Fibroblast of the aortic adventitia (primary cell): ENCODE measurements at regions not wholly inside any gene's neighbourhood (a gene's known extent, or its start where the extent isn't known, plus 50 kb on each side); places are given as distances from the start of the nearest gene placed in this dataset.
A peak's percentile ranks its signal among the peaks of the same experiment; 100 is the strongest.
"Not testable (repeated sequence)": the region's sequence is repeated elsewhere in the genome, so short reads cannot be mapped to it uniquely, and the experiment has no call there.

ENCODE experiments used
- DNase-seq: peaks from one replicate; pipeline ENCODE4 v3.0.0-alpha.2; 2010; ENCODE audit warnings: low read depth
- H3K4me3 ChIP-seq: 2 replicates; pipeline ENCODE4 v1.5.1; 2011; ENCODE audit warnings: low read depth, mild to moderate bottlenecking, control low read depth, low read length, moderate library complexity
- CTCF ChIP-seq: IDR thresholded peaks from 2 replicates; pipeline ENCODE4 v1.5.1; 2011; ENCODE audit warnings: mild to moderate bottlenecking, low read length, control low read depth, inconsistent platforms; ENCODE audit not compliant: insufficient read depth

GRCh38 chr11:12599408-12600143 is 74.6 kb upstream of the TEAD1 start:
- no peak for DNase-seq
- H3K4me3 ChIP-seq, result no peak overlapping the region
- peak; percentile 51 for TF ChIP-seq CTCF

GRCh38 chr11:12600829-12601228 is 73.4 kb upstream of the TEAD1 start:
- H3K4me3 ChIP-seq, result no peak overlapping the region
- no peak for DNase-seq
- TF ChIP-seq CTCF, result no peak

GRCh38 chr11:12602421-12602820 is 71.8 kb upstream of the TEAD1 start:
- DNase-seq, result peak; percentile 80
- H3K4me3 ChIP-seq, result no peak overlapping the region
- TF ChIP-seq CTCF, result no peak

- DNase-seq, result no peak
- no peak for TF ChIP-seq CTCF
- no peak overlapping the region for H3K4me3 ChIP-seq
These were observed 70.8 kb upstream of the TEAD1 start for GRCh38 chr11:12603143-12604088.

GRCh38 chr11:12604557-12605153 is 69.6 kb upstream of the TEAD1 start:
- no peak for TF ChIP-seq CTCF
- DNase-seq, result peak; percentile 62
- H3K4me3 ChIP-seq, result no peak overlapping the region

GRCh38 chr11:12606597-12606996 is 67.6 kb upstream of the TEAD1 start:
- TF ChIP-seq CTCF, result no peak
- no peak overlapping the region for H3K4me3 ChIP-seq
- peak; percentile 92 for DNase-seq

- H3K4me3 ChIP-seq, DNase-seq: not testable (repeated sequence)
These were observed 65.5 kb upstream of the TEAD1 start for GRCh38 chr11:12608678-12609077.
